ENCODE measurements at regions not wholly inside any gene's neighbourhood (a gene's known extent, or its start where the extent isn't known, plus 50 kb on each side); places are given as distances from the start of the nearest gene placed in this dataset.

- DNase-seq (ENCODE audit: low read depth), result no peak
- no peak overlapping the region for H3K4me3 ChIP-seq (ENCODE audit: low read depth, low read length)
- TF ChIP-seq CTCF (IDR thresholded peaks at IDR 0.05; ENCODE audit: low read depth, low read length, missing control alignments), result no peak
Measured at GRCh38 chr11:128389461-128389976, 197.8 kb downstream of the ETS1 start.

GRCh38 chr11:128388206-128388815 is 199.0 kb downstream of the ETS1 start:
- no peak overlapping the region for H3K4me3 ChIP-seq (ENCODE audit: low read depth, low read length)
- no peak for TF ChIP-seq CTCF (IDR thresholded peaks at IDR 0.05; ENCODE audit: low read depth, low read length, missing control alignments)
- no peak for DNase-seq (ENCODE audit: low read depth)

GRCh38 chr11:128379587-128380580 is 207.5 kb downstream of the ETS1 start:
- no peak for TF ChIP-seq CTCF (IDR thresholded peaks at IDR 0.05; ENCODE audit: low read depth, low read length, missing control alignments)
- no peak for DNase-seq (ENCODE audit: low read depth)
- H3K4me3 ChIP-seq (ENCODE audit: low read depth, low read length), result no peak overlapping the region

- no peak overlapping the region for H3K4me3 ChIP-seq (ENCODE audit: low read depth, low read length)
- DNase-seq (ENCODE audit: low read depth), result no peak
- no peak for TF ChIP-seq CTCF (IDR thresholded peaks at IDR 0.05; ENCODE audit: low read depth, low read length, missing control alignments)
Measured at GRCh38 chr11:128375961-128376360, 211.4 kb downstream of the ETS1 start.

- no peak for TF ChIP-seq CTCF (IDR thresholded peaks at IDR 0.05; ENCODE audit: low read depth, low read length, missing control alignments)
- no peak for DNase-seq (ENCODE audit: low read depth)
- H3K4me3 ChIP-seq (ENCODE audit: low read depth, low read length), result no peak overlapping the region
Measured at GRCh38 chr11:128374026-128374425, 213.3 kb downstream of the ETS1 start.

- TF ChIP-seq CTCF (IDR thresholded peaks at IDR 0.05; ENCODE audit: low read depth, low read length, missing control alignments), result no peak
- DNase-seq (ENCODE audit: low read depth), result no peak
- H3K4me3 ChIP-seq (ENCODE audit: low read depth, low read length), result no peak overlapping the region
Measured at GRCh38 chr11:128372977-128373376, 214.4 kb downstream of the ETS1 start.

Measured in GM12864 (cell line).